ENCODE measurements at regions not wholly inside any gene's neighbourhood (a gene's known extent, or its start where the extent isn't known, plus 50 kb on each side); places are given as distances from the start of the nearest gene placed in this dataset.

DNA sequence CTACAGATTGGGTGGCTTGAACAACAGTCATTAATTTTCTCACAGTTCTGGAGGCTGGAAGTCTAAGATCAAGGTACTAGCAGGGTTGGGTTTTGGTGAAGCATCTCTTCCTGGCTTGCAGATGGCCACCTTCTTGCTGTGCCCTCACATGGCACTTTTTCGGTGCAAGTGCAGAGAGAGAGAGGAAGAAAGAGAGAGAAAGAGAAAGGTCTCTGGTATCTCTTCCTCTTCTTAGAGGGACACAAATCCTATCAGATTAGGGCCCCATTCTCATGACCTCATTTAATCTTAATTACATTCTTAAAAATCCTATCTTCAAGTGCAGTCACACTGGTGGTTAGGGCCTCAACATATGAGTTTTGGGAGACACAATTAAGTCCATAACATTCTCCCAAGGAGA lies 167.1 kb downstream of the NFKBIZ start:
- no peak overlapping the region for H3K4me3 ChIP-seq
- H3K27ac ChIP-seq, result no peak overlapping the region
- H3K27me3 ChIP-seq, result no peaks in the 10 kb centered on the region
- no peaks in the 10 kb centered on the region for H3K36me3 ChIP-seq
- no peak for DNase-seq (ENCODE audit: low read depth in 1 of 2, low spot score in 1 of 2)
- no peak for TF ChIP-seq CTCF (IDR thresholded peaks at IDR 0.05; ENCODE audit: low read depth, low read length)
- no peaks in the 10 kb centered on the region for H3K4me1 ChIP-seq (ENCODE audit: low read depth)
- no peaks in the 10 kb centered on the region for H3K9me3 ChIP-seq (ENCODE audit: low read depth)

- no peaks in the 10 kb centered on the region for H3K27me3 ChIP-seq
- no peaks in the 10 kb centered on the region for H3K4me1 ChIP-seq (ENCODE audit: low read depth)
- H3K36me3 ChIP-seq, result no peaks in the 10 kb centered on the region
These were observed 168.5 kb downstream of the NFKBIZ start for GRCh38 chr3:102017784-102018183.

DNA sequence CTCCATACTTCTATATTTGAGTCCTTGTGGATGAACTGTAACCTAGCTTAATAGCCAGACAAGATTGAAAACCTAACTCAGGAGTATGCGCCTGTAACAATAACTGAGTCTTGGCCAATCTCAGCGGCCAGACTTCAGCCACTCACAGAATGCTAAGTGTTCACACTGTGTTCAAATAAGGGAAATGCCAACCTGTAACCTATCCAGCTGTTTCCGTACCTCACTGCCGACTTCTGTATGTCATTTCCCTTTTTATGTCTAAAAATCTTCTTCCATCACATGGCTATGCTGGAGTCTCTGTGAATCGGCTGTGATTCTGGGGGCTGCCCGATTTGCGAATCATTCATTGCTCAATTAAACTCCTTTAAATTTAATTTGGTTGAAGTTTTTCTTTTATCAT lies 169.2 kb downstream of the NFKBIZ start:
- Histone ChIP-seq H3K4me3 (no peak overlapping the region), H3K9me3 (ENCODE audit: low read depth) (no peaks in the 10 kb centered on the region), H3K4me1 (ENCODE audit: low read depth) (no peaks in the 10 kb centered on the region), H3K27ac (no peak overlapping the region), H3K36me3 (no peaks in the 10 kb centered on the region), H3K27me3 (no peaks in the 10 kb centered on the region)
- no peak for TF ChIP-seq CTCF (IDR thresholded peaks at IDR 0.05; ENCODE audit: low read depth, low read length)
- DNase-seq (ENCODE audit: low read depth in 1 of 2, low spot score in 1 of 2), result no peak

More at GRCh38 chr3:102017784-102018183, 168.5 kb downstream of the NFKBIZ start:
- no peak overlapping the region for H3K27ac ChIP-seq
- H3K4me3 ChIP-seq, result no peak overlapping the region
- no peak for TF ChIP-seq CTCF (IDR thresholded peaks at IDR 0.05; ENCODE audit: low read depth, low read length)
- no peak for DNase-seq (ENCODE audit: low read depth in 1 of 2, low spot score in 1 of 2)
- H3K9me3 ChIP-seq (ENCODE audit: low read depth), result no peaks in the 10 kb centered on the region

- Histone ChIP-seq H3K4me3 (no peak overlapping the region), H3K27ac (no peak overlapping the region), H3K4me1 (ENCODE audit: low read depth) (no peaks in the 10 kb centered on the region), H3K36me3 (no peaks in the 10 kb centered on the region), H3K27me3 (no peaks in the 10 kb centered on the region), H3K9me3 (ENCODE audit: low read depth) (no peaks in the 10 kb centered on the region)
- TF ChIP-seq CTCF (IDR thresholded peaks at IDR 0.05; ENCODE audit: low read depth, low read length), result no peak
- DNase-seq (ENCODE audit: low read depth in 1 of 2, low spot score in 1 of 2), result no peak
These were observed 171.4 kb downstream of the NFKBIZ start for GRCh38 chr3:102020735-102021134.

- DNase-seq (ENCODE audit: low read depth in 1 of 2, low spot score in 1 of 2), result no peak
- H3K4me1 ChIP-seq (ENCODE audit: low read depth), result no peaks in the 10 kb centered on the region
- no peaks in the 10 kb centered on the region for H3K36me3 ChIP-seq
- TF ChIP-seq CTCF (IDR thresholded peaks at IDR 0.05; ENCODE audit: low read depth, low read length), result no peak
- H3K27ac ChIP-seq, result no peak overlapping the region
- no peaks in the 10 kb centered on the region for H3K27me3 ChIP-seq
- no peak overlapping the region for H3K4me3 ChIP-seq
- H3K9me3 ChIP-seq (ENCODE audit: low read depth), result no peaks in the 10 kb centered on the region
These were observed 175.1 kb downstream of the NFKBIZ start for GRCh38 chr3:102024270-102024904.

All from cardiac muscle cell (in vitro differentiated cells and primary cell).